CD4-positive, alpha-beta T cell treated with Interleukin-6 for 4 hours (primary cell): ENCODE measurements at regions not wholly inside any gene's neighbourhood (a gene's known extent, or its start where the extent isn't known, plus 50 kb on each side); places are given as distances from the start of the nearest gene placed in this dataset.

Experiments
- DNase-seq: peaks from one replicate; pipeline ENCODE4 v3.0.0-alpha.2; 2020; ENCODE audit warnings: mixed read lengths

DNA sequence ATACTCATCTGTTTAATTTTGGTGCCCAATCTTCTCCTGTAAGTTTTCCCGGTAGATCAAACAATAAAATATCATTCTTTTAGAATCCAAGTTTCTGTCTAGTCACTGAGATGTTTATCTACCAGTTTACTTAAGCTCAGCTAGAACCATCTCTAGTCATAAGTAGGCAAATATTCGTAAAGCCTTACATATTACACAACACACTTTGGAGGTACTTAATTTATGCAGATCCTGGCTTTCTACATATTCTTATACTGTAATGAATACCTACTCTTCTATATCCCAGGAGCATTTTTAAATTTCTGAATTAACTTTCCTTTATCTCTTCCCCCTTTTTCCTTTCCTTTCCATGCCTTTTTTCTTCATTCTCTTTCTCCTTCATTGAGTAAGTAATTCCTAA is 185.9 kb upstream of the ZBTB20 start:
- DNase-seq: no peak

DNA sequence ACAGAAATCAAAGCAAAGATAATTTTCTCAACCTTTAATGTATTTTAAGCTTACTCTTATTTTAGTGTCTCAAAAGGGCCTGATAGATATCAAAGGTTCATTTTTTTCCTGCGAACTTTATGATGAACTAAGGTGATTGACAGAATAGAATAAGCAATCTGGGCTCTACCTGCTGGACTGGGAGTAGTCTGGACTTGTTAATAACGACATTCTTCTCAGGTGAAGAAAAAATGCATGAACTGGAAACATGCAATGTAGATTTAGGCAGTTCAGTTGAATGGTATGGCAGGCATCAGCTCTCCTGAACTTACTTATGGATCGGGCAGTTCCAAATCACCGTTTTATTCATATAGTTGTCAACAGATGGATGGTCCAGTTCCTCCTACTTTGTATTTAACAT is 189.7 kb upstream of the ZBTB20 start:
- no peak for DNase-seq

DNA sequence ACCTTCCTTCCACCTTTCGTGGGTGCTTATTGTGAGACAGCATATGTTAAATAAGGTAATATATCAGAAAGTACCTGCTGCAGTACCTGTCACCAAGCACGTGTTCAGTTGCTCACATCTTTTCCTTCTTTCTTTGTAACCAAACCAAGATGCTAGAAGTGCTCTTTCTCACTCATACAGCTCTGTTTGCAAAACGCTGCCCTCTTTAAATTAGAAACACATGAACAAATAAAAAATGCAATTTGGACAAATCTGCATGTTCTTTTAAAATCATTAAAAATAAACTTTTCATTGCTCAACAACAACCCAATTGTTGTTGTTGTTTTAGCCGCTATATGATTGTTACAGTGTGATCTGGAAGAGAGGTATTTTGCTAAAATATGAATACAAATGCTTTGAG is 193.5 kb upstream of the ZBTB20 start:
- no peak for DNase-seq

DNA sequence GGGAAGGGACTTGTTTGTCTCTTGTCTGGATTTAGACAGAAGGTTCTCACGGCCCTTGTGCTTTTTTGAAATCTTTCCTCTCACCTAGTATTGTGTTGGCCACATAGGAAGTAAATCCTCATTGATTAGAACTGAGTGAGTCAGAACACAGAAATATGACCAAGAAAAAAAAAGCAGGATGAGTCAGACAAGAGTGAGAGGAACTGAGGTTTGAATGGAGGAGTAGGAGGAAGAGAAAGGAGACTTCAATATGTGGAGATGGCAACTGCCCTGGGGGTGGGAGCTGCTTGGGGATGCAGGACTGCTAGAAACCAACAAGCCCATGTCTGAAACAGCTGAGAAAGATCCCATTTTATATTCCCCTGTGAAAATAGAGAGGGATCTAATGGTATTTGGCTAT is 194.1 kb upstream of the ZBTB20 start:
- no peak for DNase-seq

GRCh38 chr3:115347737-115348136 is 200.6 kb upstream of the ZBTB20 start:
- no peak for DNase-seq

DNA sequence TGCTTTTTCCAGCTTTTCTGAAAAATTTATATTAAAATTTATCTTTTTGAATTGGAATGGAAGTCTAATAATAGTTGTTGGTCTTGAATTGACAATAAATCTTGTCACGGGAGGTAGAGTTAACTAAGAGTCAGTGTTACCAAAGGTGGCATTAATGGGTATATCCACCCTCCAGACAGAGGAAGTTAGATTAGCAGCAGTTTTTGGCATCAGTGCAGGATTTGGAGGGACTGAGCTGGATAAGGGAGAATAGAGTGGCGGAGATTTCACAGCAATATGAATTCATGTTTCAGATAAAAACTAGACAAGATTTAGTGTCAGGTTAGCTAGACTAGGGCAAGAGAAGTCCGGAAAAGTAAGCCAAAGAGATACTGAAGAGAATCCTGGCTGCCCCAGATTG is 201.3 kb upstream of the ZBTB20 start:
- DNase-seq: no peak

GRCh38 chr3:115348951-115349745 is 202.1 kb upstream of the ZBTB20 start:
- no peak for DNase-seq

GRCh38 chr3:115350606-115351005 is 203.5 kb upstream of the ZBTB20 start:
- no peak for DNase-seq

GRCh38 chr3:115351193-115351592 is 204.1 kb upstream of the ZBTB20 start:
- DNase-seq: no peak

GRCh38 chr3:115354010-115354409 is 206.9 kb upstream of the ZBTB20 start:
- DNase-seq: no peak

DNA sequence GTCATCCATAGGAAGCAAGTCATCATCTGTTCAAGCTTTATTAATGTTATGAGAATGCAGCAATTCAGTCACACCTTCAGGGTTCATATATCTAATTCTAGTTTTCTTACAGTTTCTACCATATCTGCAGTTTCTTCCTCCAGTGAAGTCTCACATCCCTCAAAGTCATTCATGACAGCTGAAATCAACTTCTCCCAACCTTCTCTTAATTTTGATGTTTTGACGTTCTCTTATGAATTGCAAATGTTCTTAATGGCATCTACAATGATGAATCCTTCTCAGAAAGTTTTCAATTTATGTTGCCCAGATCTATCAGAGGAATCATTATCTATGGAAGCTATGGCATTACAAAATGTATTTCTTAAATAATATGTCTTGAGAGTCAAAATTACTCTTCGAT is 210.4 kb upstream of the ZBTB20 start:
- no peak for DNase-seq

GRCh38 chr3:115359536-115359935 is 212.4 kb upstream of the ZBTB20 start:
- DNase-seq: no peak

DNA sequence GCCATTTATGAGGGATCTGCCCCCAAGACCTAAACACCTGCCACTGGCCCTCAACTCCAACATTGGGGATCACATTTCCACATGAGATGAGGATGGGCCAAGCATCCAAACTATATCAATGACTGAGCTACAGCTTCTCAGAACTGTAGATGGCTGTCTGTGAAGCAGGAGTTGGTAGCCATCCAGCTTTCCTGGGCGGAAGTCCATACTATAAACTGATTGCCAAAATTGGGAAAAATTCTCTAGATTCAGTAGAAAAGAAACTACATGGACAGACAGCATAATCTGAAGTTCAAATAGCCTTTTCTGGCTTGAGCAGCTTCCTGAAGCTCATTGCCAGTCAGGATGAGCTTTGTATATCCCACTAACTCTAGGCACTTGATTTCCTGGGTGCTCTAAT is 214.7 kb upstream of the ZBTB20 start:
- DNase-seq: no peak

DNA sequence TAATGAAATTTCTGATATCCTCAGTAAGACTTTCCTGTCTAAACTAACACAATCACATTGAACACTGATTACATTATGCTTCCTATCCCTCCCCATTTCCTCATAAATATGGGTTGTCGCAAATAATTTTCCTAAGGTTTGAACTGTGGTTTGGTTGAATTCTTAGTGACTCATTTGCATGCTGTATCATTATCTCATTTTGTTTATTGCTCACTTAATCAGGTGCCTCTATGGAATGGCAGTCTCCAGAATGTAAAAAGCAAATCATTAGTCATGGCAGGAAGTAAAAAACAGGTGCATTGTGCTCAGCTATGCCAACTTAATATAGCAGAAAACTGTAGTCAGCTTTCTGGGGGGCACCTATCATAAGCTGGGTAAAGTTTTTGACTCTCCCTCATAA is 216.0 kb upstream of the ZBTB20 start:
- DNase-seq: no peak

DNA sequence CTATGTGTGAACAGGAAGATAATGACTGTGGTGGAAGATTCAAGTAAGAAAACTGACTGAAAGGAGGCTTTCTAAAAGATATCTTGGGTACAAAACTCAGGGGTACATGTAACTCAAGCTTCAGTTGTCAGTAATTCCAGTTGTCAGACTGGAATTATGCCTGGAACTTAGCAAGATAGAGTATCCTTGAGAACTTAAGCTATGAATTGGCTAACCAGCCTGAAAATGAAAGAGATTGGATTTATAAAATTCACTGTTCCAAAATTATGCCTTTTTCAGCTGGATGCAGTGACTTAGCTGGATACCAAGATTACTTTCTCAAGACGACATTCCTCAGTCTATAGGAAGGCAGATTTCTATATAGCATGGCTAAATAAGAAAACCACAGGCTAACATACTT is 221.9 kb upstream of the ZBTB20 start:
- DNase-seq: no peak

- DNase-seq: no peak
These were observed 228.3 kb upstream of the ZBTB20 start for GRCh38 chr3:115375362-115375761.

GRCh38 chr3:115380883-115381572 is 233.9 kb upstream of the ZBTB20 start:
- no peak for DNase-seq

- DNase-seq: no peak
These were observed 234.5 kb upstream of the ZBTB20 start for GRCh38 chr3:115381573-115381912.

GRCh38 chr3:115381931-115382330 is 234.8 kb upstream of the ZBTB20 start:
- no peak for DNase-seq

GRCh38 chr3:115384381-115384780 is 237.3 kb upstream of the ZBTB20 start:
- no peak for DNase-seq

DNA sequence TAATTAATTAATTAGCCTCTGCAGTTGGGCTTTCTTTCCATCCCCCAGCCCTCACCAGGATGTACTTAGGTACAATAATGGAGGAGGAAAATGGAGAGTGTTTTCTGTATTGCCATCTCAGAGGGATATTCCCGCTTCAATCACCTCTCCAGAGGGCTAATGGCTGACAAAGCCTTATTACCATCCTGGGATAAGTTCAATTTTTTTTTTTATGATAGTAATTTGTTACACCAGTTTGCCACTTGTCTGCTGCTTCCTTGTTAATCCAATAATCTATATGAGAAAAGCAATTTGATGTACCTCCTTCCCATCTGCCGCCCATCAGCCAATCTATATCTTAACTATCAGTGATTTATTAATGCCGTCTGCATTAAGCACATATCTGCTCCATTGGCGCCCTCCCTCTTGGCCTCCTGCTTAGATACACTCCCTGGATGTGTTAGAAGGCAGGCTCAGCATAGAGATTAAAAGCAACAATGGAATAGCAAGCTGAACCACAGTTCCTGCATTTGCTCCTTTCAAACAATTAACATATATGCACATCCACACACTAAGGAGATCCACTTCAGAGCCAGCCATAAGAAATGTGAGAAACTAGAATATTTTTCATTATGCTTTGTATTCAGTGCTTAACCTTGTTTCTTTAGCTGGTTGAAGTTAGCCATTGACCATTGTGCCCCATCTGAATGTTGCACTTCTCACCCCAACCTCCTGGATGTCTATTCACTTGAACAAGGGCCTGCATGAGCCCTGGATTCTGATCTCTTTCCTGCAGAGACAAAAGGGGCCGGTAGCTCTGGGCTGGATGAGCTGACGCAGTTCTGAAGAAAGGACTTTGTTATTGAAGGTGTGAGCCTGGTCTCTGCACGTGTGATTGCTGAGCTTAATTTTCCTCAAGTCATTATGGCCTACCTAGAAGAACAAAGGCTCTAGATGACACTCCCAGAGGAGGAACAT is 237.3 kb upstream of the GAP43 start:
- no peak for DNase-seq

DNA sequence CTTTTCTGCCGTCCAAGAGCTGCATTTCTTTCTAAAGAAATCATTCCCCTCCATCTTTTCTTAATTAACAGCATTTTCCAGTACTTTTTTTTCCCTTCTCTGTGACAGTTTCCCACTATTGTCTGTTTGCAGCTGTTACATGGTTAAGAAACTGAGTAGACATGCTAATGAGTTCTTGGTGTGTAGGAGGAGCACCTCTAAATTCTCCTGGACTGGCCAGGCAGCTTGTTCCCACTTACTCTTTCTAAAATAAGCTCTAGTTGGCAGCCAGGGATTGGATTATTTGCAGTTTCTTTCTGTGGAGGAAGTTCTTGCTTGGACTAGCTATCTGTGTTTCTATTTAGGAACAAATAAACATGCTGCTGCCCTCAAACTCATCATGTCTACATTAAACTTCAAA is 235.1 kb upstream of the GAP43 start:
- DNase-seq: no peak

GRCh38 chr3:115388811-115389210 is 234.5 kb upstream of the GAP43 start:
- no peak for DNase-seq

DNA sequence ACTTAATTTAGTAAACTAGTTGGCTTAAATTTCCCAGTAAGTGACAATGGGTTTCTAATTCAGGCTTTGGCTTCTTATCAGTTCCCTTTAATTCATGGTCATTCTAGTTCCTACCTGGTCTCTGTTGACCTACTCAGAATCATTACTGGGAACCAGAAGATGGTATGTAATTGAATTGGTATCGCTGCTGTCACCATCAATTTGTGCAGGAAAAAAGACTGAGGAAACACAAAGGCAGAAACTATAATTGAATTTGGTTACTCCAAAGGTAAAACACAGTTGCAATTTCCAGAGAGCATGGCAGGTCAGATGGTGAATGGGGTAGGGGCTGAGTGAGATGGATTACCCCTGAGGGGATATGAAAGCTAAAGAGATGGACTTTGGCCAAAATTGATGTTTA is 226.5 kb upstream of the GAP43 start:
- DNase-seq: no peak
